Stimulated activated effector memory CD8-positive, alpha-beta T cell treated with anti-CD3 and anti-CD28 coated beads, Interleukin-12 subunit alpha, Interleukin-12 subunit beta, amount 100 ng/mL, for 72 hours (primary cell): ENCODE measurements at regions not wholly inside any gene's neighbourhood (a gene's known extent, or its start where the extent isn't known, plus 50 kb on each side); places are given as distances from the start of the nearest gene placed in this dataset.
"Not testable (repeated sequence)": the region's sequence is repeated elsewhere in the genome, so short reads cannot be mapped to it uniquely, and the experiment has no call there.

Source experiments
- ATAC-seq: fragments of 150-1000 bp; cut with Tn5 transposase; 2 replicates; pipeline ENCODE4 v1.10.0; 2021
- DNase-seq, 2 donors: peaks; one replicate each; pipeline ENCODE4 v3.0.0; 2021 to 2022; ENCODE audit warnings: low spot score in 2 of 2
- H3K27ac Mint-ChIP-seq: one replicate; pipeline ENCODE4 v1.8.0; 2022; ENCODE audit warnings: mild to moderate bottlenecking, mixed read lengths
- H3K36me3 Mint-ChIP-seq: one replicate; pipeline ENCODE4 v1.8.0; 2022; ENCODE audit warnings: mild to moderate bottlenecking, mixed read lengths
- H3K4me1 Mint-ChIP-seq: one replicate; pipeline ENCODE4 v1.8.0; 2022; ENCODE audit warnings: mixed read lengths
- H3K4me3 Mint-ChIP-seq: one replicate; pipeline ENCODE4 v1.8.0; 2022; ENCODE audit warnings: mild to moderate bottlenecking, mixed read lengths
- H3K9me3 Mint-ChIP-seq: one replicate; pipeline ENCODE4 v1.8.0; 2022; ENCODE audit warnings: mixed read lengths

GRCh38 chr1:83373018-83373417 is 625.9 kb downstream of the TTLL7 start:
- H3K27ac Mint-ChIP-seq, ATAC-seq, H3K9me3 Mint-ChIP-seq, DNase-seq, H3K36me3 Mint-ChIP-seq, H3K4me1 Mint-ChIP-seq, H3K4me3 Mint-ChIP-seq: not testable (repeated sequence)

GRCh38 chr1:83369853-83370252 is 629.1 kb downstream of the TTLL7 start:
- not testable (repeated sequence) for DNase-seq, H3K27ac Mint-ChIP-seq, H3K36me3 Mint-ChIP-seq, H3K4me1 Mint-ChIP-seq, H3K4me3 Mint-ChIP-seq, H3K9me3 Mint-ChIP-seq, ATAC-seq

GRCh38 chr1:83365320-83365719 is 633.6 kb downstream of the TTLL7 start:
- not testable (repeated sequence) for ATAC-seq, H3K9me3 Mint-ChIP-seq, H3K36me3 Mint-ChIP-seq, H3K27ac Mint-ChIP-seq, H3K4me1 Mint-ChIP-seq, DNase-seq, H3K4me3 Mint-ChIP-seq

- not testable (repeated sequence) for H3K36me3 Mint-ChIP-seq
Observed at GRCh38 chr1:83345375-83345774, 653.6 kb downstream of the TTLL7 start.

GRCh38 chr1:83343767-83344166 is 655.2 kb downstream of the TTLL7 start:
- not testable (repeated sequence) for DNase-seq, H3K4me3 Mint-ChIP-seq, H3K4me1 Mint-ChIP-seq, ATAC-seq, H3K9me3 Mint-ChIP-seq, H3K36me3 Mint-ChIP-seq, H3K27ac Mint-ChIP-seq

More at GRCh38 chr1:83345375-83345774, 653.6 kb downstream of the TTLL7 start:
- not testable (repeated sequence) for DNase-seq, H3K9me3 Mint-ChIP-seq, ATAC-seq, H3K27ac Mint-ChIP-seq, H3K4me3 Mint-ChIP-seq, H3K4me1 Mint-ChIP-seq

- H3K4me1 Mint-ChIP-seq, H3K9me3 Mint-ChIP-seq, H3K27ac Mint-ChIP-seq, H3K4me3 Mint-ChIP-seq, DNase-seq, ATAC-seq, H3K36me3 Mint-ChIP-seq: not testable (repeated sequence)
Observed at GRCh38 chr1:83342995-83343394, 655.9 kb downstream of the TTLL7 start.

- DNase-seq, H3K27ac Mint-ChIP-seq, ATAC-seq, H3K4me3 Mint-ChIP-seq, H3K4me1 Mint-ChIP-seq, H3K36me3 Mint-ChIP-seq: not testable (repeated sequence)
- H3K9me3 Mint-ChIP-seq, result peaks cover 13% of the 10 kb centered on the region
Observed at GRCh38 chr1:83332308-83332707, 666.6 kb downstream of the TTLL7 start.

- no peak for DNase-seq
- H3K27ac Mint-ChIP-seq, result no peak overlapping the region
- no peak overlapping the region for H3K4me3 Mint-ChIP-seq
- no peak for ATAC-seq
- H3K9me3 Mint-ChIP-seq, result peaks cover 4% of the 10 kb centered on the region
- no peaks in the 10 kb centered on the region for H3K4me1 Mint-ChIP-seq
- no peaks in the 10 kb centered on the region for H3K36me3 Mint-ChIP-seq
Observed at GRCh38 chr1:83318366-83318765, 680.6 kb downstream of the TTLL7 start.

GRCh38 chr1:83315446-83315845 is 683.5 kb downstream of the TTLL7 start:
- not testable (repeated sequence) for ATAC-seq, DNase-seq, H3K27ac Mint-ChIP-seq, H3K9me3 Mint-ChIP-seq, H3K4me3 Mint-ChIP-seq, H3K36me3 Mint-ChIP-seq, H3K4me1 Mint-ChIP-seq

- DNase-seq, H3K4me3 Mint-ChIP-seq, H3K9me3 Mint-ChIP-seq, ATAC-seq, H3K27ac Mint-ChIP-seq, H3K36me3 Mint-ChIP-seq, H3K4me1 Mint-ChIP-seq: not testable (repeated sequence)
Observed at GRCh38 chr1:83310161-83310560, 688.8 kb downstream of the TTLL7 start.

GRCh38 chr1:83309035-83309434 is 689.9 kb downstream of the TTLL7 start:
- DNase-seq, ATAC-seq, H3K27ac Mint-ChIP-seq, H3K4me1 Mint-ChIP-seq, H3K36me3 Mint-ChIP-seq, H3K9me3 Mint-ChIP-seq, H3K4me3 Mint-ChIP-seq: not testable (repeated sequence)

- not testable (repeated sequence) for H3K36me3 Mint-ChIP-seq, DNase-seq, H3K4me1 Mint-ChIP-seq, H3K9me3 Mint-ChIP-seq, H3K27ac Mint-ChIP-seq, ATAC-seq, H3K4me3 Mint-ChIP-seq
Observed at GRCh38 chr1:83306811-83307210, 692.1 kb downstream of the TTLL7 start.

- not testable (repeated sequence) for H3K4me1 Mint-ChIP-seq, DNase-seq, H3K36me3 Mint-ChIP-seq, H3K27ac Mint-ChIP-seq, H3K4me3 Mint-ChIP-seq
- peaks cover 11% of the 10 kb centered on the region for H3K9me3 Mint-ChIP-seq
- ATAC-seq, result peak; percentile 52
Observed at GRCh38 chr1:83295594-83295993, 703.3 kb downstream of the TTLL7 start.

- not testable (repeated sequence) for H3K36me3 Mint-ChIP-seq, DNase-seq, H3K9me3 Mint-ChIP-seq, ATAC-seq, H3K4me3 Mint-ChIP-seq, H3K4me1 Mint-ChIP-seq, H3K27ac Mint-ChIP-seq
Observed at GRCh38 chr1:83287391-83287790, 711.5 kb downstream of the TTLL7 start.

- not testable (repeated sequence) for ATAC-seq, H3K27ac Mint-ChIP-seq, H3K9me3 Mint-ChIP-seq, H3K36me3 Mint-ChIP-seq, H3K4me1 Mint-ChIP-seq, DNase-seq, H3K4me3 Mint-ChIP-seq
Observed at GRCh38 chr1:83274656-83275055, 724.3 kb downstream of the TTLL7 start.

- H3K9me3 Mint-ChIP-seq, ATAC-seq, DNase-seq, H3K36me3 Mint-ChIP-seq, H3K27ac Mint-ChIP-seq, H3K4me1 Mint-ChIP-seq, H3K4me3 Mint-ChIP-seq: not testable (repeated sequence)
Observed at GRCh38 chr1:83272484-83272883, 726.4 kb downstream of the TTLL7 start.

- not testable (repeated sequence) for ATAC-seq, H3K27ac Mint-ChIP-seq, H3K9me3 Mint-ChIP-seq, H3K36me3 Mint-ChIP-seq, H3K4me3 Mint-ChIP-seq, H3K4me1 Mint-ChIP-seq, DNase-seq
Observed at GRCh38 chr1:83271834-83272233, 727.1 kb downstream of the TTLL7 start.
